Ammon's horn (tissue), 1 donor: ENCODE measurements at regions not wholly inside any gene's neighbourhood (a gene's known extent, or its start where the extent isn't known, plus 50 kb on each side); places are given as distances from the start of the nearest gene placed in this dataset.

Experiments used
- DNase-seq: peaks from one replicate; pipeline ENCODE4 v3.0.0-alpha.2; 2016; ENCODE audit warnings: low spot score

- no peak for DNase-seq
These were observed 1590.7 kb upstream of the TENM3 start for GRCh38 chr4:180652533-180652932.

GRCh38 chr4:180655886-180656285, 1587.3 kb upstream of the TENM3 start:
- DNase-seq, result no peak

GRCh38 chr4:180657881-180658280, 1585.3 kb upstream of the TENM3 start:
- no peak for DNase-seq

- peak; percentile 94 for DNase-seq
These were observed 1578.3 kb upstream of the TENM3 start for GRCh38 chr4:180664766-180665368.

GRCh38 chr4:180665481-180665880, 1577.7 kb upstream of the TENM3 start:
- no peak for DNase-seq

GRCh38 chr4:180665994-180666824, 1577.0 kb upstream of the TENM3 start:
- peak; percentile 85 for DNase-seq

- DNase-seq, result no peak
These were observed 1574.5 kb upstream of the TENM3 start for GRCh38 chr4:180668732-180669131.

GRCh38 chr4:180669680-180670079, 1573.5 kb upstream of the TENM3 start:
- DNase-seq, result no peak

GRCh38 chr4:180674619-180675358, 1568.4 kb upstream of the TENM3 start:
- DNase-seq, result no peak

- no peak for DNase-seq
These were observed 1567.9 kb upstream of the TENM3 start for GRCh38 chr4:180675359-180675650.

- no peak for DNase-seq
These were observed 1562.9 kb upstream of the TENM3 start for GRCh38 chr4:180680305-180680704.

- DNase-seq, result no peak
These were observed 1560.4 kb upstream of the TENM3 start for GRCh38 chr4:180682776-180683175.

GRCh38 chr4:180683186-180683585, 1560.0 kb upstream of the TENM3 start:
- no peak for DNase-seq

GRCh38 chr4:180688480-180688879, 1554.7 kb upstream of the TENM3 start:
- no peak for DNase-seq

- DNase-seq, result no peak
These were observed 1548.3 kb upstream of the TENM3 start for GRCh38 chr4:180694875-180695274.

GRCh38 chr4:180695851-180696250, 1547.4 kb upstream of the TENM3 start:
- no peak for DNase-seq

GRCh38 chr4:180696460-180697092, 1546.6 kb upstream of the TENM3 start:
- DNase-seq, result no peak

GRCh38 chr4:180698550-180699195, 1544.5 kb upstream of the TENM3 start:
- no peak for DNase-seq

GRCh38 chr4:180706766-180707165, 1536.4 kb upstream of the TENM3 start:
- DNase-seq, result no peak

- no peak for DNase-seq
These were observed 1532.4 kb upstream of the TENM3 start for GRCh38 chr4:180710628-180711337.

GRCh38 chr4:180717451-180718033, 1525.7 kb upstream of the TENM3 start:
- DNase-seq, result no peak
